HG03520 (cell line): ENCODE measurements at regions not wholly inside any gene's neighbourhood (a gene's known extent, or its start where the extent isn't known, plus 50 kb on each side); places are given as distances from the start of the nearest gene placed in this dataset.

Experiments
- ATAC-seq: cut with Tn5 transposase; IDR thresholded peaks from one replicate; pipeline ENCODE4 v1.9.1; 2021; ENCODE audit warnings: mild to moderate bottlenecking, moderate library complexity; ENCODE audit not compliant: unreplicated experiment

DNA sequence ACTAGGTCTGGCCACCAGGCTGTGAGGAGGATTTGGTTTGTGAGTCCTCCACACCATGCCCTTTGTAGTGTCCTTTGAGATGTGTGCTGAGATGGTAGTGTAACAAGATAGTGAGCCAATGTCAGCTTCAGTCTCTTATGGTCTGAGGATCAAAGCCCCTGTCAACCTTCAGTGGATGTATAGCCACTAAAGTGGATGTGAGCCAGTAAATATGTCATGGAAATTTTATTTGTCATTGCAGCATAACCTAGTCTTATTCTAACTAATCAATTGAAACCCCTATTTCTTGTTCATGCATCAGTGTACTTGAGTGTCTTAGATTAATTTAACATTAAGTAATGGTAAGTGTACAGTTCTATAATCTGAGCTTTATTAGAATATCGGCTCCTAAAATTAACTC, 51.0 kb upstream of the WAC start:
- ATAC-seq: no peak
